ENCODE measurements at regions not wholly inside any gene's neighbourhood (a gene's known extent, or its start where the extent isn't known, plus 50 kb on each side); places are given as distances from the start of the nearest gene placed in this dataset.

- TF ChIP-seq CTCF (conservative IDR thresholded peaks at IDR 0.05; ENCODE audit: low read depth in 2 of 2) = no peak
- no peak for TF ChIP-seq POLR2AphosphoS5 (IDR thresholded peaks at IDR 0.05; ENCODE audit: low read depth)
- no peak for TF ChIP-seq EZH2 (IDR thresholded peaks at IDR 0.05; ENCODE audit: low read depth, unreplicated experiment)
- TF ChIP-seq EZH2phosphoT487 (IDR thresholded peaks at IDR 0.05; ENCODE audit: unreplicated experiment) = no peak
- no peak for TF ChIP-seq CREB1 (CRISPR knock-in tag; IDR thresholded peaks at IDR 0.05; ENCODE audit: low read depth)
- TF ChIP-seq STAT1 (IDR thresholded peaks at IDR 0.05; ENCODE audit: unreplicated experiment) = no peak
- TF ChIP-seq REST (IDR thresholded peaks at IDR 0.05; ENCODE audit: unreplicated experiment) = no peak
Observed at GRCh38 chr6:145074805-145075204, 660.5 kb downstream of the EPM2A start.

Measured in GM23338 (cell line).